Transverse colon (tissue), 4 donors: ENCODE measurements at regions not wholly inside any gene's neighbourhood (a gene's known extent, or its start where the extent isn't known, plus 50 kb on each side); places are given as distances from the start of the nearest gene placed in this dataset.

Source experiments
- POLR2A ChIP-seq: fragments of 450-650 bp; IDR thresholded peaks from one replicate; pipeline ENCODE4 v1.6.1; 2016; ENCODE audit warnings: antibody characterized with exemption, mild to moderate bottlenecking, moderate library complexity
- POLR2AphosphoS5 ChIP-seq, 3 donors: sonication (generic); formaldehyde crosslinking; IDR thresholded peaks; one replicate each; pipeline ENCODE4 v1.6.1; 2016; ENCODE audit warnings: antibody characterized with exemption in 3 of 3
- TF ChIP-seq, protein P1 (sequence below), 5 experiments: fragments of 200-600 bp in 3 of 5; fragments of 450-650 bp in 2 of 5; sonication (generic) in 3 of 5; IDR thresholded peaks; 1 replicate in 2 of 5; 2 replicates in 3 of 5; pipeline ENCODE4 v1.5.1; 2016 to 2017; ENCODE audit warnings: antibody characterized with exemption in 5 of 5, inconsistent platforms in 3 of 5, mild to moderate bottlenecking in 2 of 5, moderate library complexity in 1 of 5

DNA sequence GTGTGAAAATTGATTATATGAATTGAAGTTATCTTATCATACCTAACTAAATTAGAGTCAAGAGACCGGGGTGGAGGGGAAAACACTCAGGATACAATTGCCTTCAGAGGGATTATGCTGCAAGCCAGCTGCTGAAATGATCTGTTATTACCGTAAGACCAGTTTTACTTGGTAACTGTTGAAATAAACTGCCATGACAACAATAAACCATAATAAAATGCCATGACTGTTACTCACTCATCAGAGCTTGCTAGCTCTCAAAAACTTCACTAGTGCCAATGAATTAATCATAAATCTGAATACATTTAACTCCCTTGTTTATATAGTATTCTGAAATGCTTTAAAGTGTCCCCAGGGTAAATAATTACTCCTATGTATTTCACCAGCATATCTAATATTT is 68.2 kb downstream of the CASP12 start:
- TF ChIP-seq, protein P1, sequence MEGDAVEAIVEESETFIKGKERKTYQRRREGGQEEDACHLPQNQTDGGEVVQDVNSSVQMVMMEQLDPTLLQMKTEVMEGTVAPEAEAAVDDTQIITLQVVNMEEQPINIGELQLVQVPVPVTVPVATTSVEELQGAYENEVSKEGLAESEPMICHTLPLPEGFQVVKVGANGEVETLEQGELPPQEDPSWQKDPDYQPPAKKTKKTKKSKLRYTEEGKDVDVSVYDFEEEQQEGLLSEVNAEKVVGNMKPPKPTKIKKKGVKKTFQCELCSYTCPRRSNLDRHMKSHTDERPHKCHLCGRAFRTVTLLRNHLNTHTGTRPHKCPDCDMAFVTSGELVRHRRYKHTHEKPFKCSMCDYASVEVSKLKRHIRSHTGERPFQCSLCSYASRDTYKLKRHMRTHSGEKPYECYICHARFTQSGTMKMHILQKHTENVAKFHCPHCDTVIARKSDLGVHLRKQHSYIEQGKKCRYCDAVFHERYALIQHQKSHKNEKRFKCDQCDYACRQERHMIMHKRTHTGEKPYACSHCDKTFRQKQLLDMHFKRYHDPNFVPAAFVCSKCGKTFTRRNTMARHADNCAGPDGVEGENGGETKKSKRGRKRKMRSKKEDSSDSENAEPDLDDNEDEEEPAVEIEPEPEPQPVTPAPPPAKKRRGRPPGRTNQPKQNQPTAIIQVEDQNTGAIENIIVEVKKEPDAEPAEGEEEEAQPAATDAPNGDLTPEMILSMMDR (IDR thresholded peaks at IDR 0.05) = no peak
- TF ChIP-seq POLR2A = no peak
- no peak for TF ChIP-seq POLR2AphosphoS5 (IDR thresholded peaks at IDR 0.05)
